ENCODE measurements at regions not wholly inside any gene's neighbourhood (a gene's known extent, or its start where the extent isn't known, plus 50 kb on each side); places are given as distances from the start of the nearest gene placed in this dataset.
A peak's percentile ranks its signal among the peaks of the same experiment; 100 is the strongest.
"Not testable (repeated sequence)": the region's sequence is repeated elsewhere in the genome, so short reads cannot be mapped to it uniquely, and the experiment has no call there.

DNA sequence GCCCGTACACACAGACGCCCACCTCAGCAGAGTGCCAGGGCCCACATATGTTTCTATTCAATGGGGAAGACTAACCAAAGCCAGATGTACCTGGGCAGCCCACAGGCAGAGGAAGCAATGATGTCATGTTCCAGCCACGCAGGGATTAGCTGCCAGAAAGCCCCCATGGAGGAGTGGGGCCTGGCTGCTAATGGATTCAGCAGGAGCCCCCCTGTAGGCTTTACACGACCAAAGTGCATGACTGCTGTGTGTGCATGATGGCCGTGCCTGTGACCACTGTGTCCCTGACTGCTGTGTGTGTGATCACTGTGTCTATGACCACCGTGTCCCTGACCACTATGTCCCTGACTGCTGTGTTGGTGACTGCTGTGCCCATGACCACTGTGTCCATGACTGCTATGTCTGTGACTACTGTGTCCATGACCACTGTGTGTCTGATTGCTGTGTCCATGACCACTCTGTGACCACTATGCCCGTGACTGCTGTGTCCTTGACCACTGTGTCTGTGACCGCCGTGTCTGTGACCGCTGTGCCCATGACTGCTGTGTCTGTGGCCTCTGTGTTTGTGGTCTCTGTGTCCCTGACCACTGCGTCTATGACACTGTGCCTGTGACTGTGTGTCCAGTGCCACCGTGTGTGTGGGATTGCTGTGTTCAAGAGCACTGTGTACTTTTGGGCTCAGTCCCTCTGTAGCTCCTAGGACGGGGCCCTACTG is 409.3 kb downstream of the RPS24 start:
- no peak for ATAC-seq

GRCh38 chr10:78443900-78444571 is 410.4 kb downstream of the RPS24 start:
- ATAC-seq = no peak

DNA sequence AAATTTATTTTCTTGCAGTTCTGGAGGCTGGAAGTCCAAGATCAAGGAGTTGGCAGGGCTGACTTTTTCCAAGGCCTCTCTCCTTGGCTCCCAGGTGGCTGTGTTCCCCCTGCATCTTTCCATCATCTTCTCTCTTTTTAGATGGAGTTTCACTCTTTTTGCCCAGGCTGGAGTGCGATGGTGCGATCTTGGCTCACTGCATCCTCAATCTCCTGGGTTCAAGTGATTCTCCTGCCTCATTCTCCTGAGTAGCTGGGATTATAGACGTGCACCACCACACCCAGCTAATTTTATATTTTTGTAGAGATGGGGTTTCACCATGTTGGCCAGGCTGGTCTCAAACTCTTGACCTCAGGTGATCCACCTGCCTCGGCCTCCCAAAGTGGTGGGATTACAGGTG is 411.1 kb downstream of the RPS24 start:
- ATAC-seq = not testable (repeated sequence)

DNA sequence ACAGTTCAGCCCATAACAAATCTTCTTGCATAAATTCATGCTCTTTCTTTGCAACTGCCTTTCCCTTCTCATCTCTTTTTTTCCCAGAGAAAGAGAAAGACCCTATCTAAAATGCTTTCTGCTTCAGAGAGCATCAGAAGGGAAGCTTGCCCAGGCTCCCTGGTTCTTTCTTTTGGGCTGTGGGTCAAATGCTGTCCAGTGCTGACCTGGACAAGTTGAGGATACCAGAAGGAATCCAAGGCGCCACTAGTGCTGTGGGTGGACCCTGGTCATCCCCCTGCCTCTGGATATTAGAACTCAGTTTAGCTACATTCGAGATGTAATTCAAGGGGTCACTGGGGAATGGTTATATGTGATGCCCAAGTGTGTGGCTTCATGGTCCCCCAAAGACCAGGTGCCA is 411.6 kb downstream of the RPS24 start:
- no peak for ATAC-seq

DNA sequence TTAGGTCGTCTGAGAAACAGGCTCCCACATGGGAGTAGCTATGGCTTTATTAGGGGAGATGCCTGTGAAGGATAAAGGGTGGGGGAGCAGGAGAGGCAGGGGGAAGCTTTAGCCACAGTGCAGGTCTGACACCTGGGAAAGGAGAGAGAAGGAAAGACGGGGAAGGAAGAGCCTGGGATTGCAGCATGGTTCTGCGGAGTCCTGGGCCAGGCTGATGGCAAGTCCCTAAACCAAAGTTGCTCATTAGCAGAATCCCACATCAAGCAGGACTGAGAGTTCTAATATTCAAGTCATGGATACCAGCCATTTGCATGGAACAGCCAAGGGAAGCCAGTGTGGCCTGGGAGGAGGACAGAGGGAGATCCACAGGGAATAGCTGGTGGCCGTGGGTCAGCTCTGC is 414.8 kb downstream of the RPS24 start:
- no peak for ATAC-seq

- ATAC-seq = no peak
These were observed 415.3 kb downstream of the RPS24 start for GRCh38 chr10:78448994-78449418.

DNA sequence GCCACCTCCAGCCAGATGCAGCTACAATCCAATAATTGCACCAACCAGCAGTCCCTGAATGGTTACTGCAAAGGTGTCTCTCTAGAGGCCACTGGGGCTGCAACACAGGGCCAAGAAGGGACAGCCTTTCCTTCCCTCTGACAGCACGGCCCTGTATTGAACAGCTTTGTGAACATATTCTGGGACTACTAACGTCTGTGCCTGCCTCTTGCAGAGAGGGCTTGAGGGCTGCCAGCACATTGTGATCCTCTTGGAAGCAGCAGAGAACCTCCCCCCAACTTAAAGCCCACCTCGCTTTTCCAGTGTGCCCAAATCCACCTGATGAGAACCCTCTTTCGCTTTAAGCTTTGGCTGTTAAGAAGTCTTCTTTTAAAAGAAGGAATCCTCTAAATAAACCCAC is 415.9 kb downstream of the RPS24 start:
- no peak for ATAC-seq

DNA sequence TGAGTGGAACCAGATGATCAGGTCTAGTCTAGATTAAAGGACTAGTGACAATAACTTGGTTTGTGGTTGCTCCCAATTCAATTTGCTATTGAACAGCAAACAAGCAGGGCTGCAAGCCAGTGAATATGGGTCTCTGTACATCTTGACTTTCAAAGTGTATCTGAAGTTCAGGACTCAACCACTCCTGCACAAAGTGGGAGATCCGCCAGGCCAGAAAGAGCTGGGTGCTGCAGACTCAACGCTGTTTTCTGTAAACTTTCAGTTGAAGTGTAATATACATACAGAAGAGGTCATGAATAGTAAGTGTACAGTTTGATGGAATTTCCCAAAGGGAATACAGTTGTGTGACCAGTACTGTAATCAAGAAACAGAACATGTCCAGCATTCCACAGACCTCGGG is 416.6 kb downstream of the RPS24 start:
- no peak for ATAC-seq

- ATAC-seq = no peak
These were observed 417.3 kb downstream of the RPS24 start for GRCh38 chr10:78450807-78451485.

DNA sequence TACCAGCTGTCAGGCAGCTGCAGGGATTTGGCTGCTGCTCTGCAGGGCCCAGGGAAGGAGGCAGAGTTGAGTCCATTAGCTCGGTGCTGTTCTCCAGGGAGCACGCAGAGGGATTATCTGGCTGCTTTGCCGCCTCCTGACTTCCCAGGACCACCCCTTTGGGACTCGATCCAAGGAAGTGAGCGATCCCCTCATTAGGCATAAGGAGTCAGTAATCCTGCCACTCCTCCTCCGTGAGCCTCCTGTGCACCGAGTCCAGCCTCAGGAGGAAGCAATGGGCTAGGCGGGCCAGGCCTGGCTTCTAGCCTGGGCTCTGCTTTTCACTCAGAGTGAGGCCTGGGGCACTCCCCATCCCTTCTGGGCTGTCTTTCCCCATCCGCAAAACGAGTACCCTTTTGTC is 417.9 kb downstream of the RPS24 start:
- peak; percentile 14 for ATAC-seq

- no peak for ATAC-seq
These were observed 420.5 kb downstream of the RPS24 start for GRCh38 chr10:78454123-78454645.

GRCh38 chr10:78455236-78455635 is 421.6 kb downstream of the RPS24 start:
- ATAC-seq = no peak

- no peak for ATAC-seq
These were observed 422.1 kb downstream of the RPS24 start for GRCh38 chr10:78455811-78456210.

DNA sequence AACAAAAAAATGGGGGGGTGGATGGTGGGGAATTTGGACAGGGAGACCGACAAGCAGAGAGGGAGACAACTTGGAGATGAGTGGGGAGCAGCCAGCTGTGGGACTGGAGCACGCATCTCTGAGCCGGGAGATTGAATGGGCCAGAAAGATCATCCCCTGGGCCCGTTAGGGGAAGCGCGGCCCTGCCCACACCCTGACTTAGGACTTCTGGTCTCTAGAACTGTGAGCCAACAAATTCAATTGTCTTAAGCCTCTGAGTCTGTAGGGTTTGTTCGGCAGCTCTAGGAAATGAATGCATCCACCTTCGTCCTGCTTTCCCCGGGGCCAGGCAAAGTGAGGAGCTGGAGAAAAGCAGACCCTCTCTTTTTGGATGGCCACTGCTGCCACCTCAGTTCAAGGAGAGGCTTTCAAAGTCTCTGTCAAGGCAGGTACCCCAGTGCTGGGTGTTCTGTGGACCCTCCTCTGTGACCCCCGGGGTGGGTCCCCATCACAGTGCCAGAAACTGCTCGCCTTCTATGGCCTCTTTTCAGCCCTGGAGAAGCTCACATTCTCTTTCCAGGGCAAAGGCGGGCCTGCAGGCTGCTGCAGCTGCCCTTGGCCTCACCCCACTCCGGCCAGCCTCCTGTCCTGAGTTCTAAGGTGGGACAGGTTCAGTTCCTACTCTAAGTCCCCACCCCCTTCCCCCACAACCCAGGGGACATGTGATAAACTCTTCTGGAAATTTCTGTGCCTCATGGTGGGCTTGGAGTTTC is 423.2 kb downstream of the RPS24 start:
- no peak for ATAC-seq

GRCh38 chr10:78457804-78458482 is 424.3 kb downstream of the RPS24 start:
- ATAC-seq = no peak

DNA sequence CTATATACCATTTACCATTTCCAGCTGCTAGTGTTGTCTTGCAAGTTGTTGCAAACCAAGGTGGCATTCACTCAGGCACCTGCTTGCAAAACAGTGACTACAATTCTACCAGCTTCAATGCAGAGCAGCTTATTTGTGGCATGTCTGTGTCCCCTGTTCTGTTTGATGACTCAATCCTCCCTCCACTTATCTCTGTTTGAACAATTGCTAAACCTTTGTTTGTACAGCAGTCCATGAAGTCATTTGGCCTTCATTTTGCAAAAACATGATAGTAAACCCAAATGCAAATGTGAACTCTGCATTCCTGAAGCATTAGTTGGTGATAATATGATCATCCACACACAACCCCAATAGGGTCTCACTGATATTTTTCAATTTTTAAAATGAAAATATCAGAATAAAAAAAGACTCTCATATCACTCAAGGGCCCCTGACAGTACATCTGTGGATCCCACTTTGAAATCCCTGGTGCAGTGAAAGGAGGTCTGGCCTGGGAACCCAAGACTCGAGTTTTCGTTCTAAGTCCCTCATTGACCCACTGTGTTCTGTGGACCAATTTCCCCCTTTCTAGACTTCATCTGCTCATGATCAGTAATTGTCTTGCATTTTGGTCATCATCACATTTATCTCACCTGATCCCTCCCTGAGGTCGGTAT is 425.4 kb downstream of the RPS24 start:
- ATAC-seq = no peak

GRCh38 chr10:78459639-78460037 is 426.0 kb downstream of the RPS24 start:
- ATAC-seq = no peak

DNA sequence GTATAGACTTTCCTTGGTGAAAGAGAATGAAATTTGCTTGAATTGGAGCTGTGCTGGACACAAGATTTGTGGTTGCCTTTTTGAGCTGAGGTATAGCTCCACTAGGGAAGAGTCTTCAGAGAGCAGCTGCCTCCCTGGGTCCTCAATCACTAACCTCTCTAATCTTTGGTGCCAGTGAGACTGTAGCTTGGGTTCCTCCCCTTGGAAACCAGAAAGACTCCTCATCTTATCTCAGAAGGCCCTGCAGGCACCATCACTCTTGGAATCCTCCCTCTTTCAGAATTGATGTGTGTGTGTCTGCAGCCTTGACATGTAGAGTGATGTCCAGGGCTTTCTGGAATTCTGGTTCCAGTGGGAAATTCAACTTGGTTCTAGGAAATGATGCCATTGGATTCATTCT is 426.5 kb downstream of the RPS24 start:
- ATAC-seq = no peak

GRCh38 chr10:78461333-78461732 is 427.7 kb downstream of the RPS24 start:
- ATAC-seq = no peak

GRCh38 chr10:78462176-78462575 is 428.5 kb downstream of the RPS24 start:
- ATAC-seq = no peak

DNA sequence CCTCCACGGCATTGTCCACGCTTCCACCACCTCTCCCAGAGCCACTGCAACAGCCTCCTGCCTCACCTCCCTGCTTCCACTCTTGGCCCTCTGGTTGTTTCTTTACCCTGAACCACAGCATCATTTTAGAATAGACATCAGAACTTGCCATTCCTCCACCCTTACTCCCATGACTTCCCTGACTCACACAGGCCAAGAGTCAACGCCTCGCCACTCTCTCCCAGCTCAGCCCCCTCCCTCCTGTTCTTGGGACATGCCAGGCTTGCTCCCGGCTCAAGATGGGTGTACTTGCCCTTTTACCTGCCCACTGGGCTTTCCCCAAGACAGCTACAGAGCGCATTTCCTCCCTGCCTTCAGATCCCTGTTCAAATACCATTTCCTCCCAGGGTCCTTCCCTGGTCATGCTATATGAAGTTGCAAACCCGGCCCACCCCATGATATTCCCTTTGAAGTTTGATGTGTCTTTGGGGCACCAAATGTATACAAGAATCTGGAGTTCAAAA is 429.1 kb downstream of the RPS24 start:
- ATAC-seq = no peak
